ACHN (cell line): ENCODE measurements at regions not wholly inside any gene's neighbourhood (a gene's known extent, or its start where the extent isn't known, plus 50 kb on each side); places are given as distances from the start of the nearest gene placed in this dataset.

Source experiments
- DNase-seq: peaks from one replicate; pipeline ENCODE4 v3.0.0-alpha.2; 2015
- in situ Hi-C: cut with HindIII; loops from 2 replicates; pipeline ENCODE4 v1.10.0; 2017; ENCODE audit warnings: low sequenced_read_pairs, low pct_ligation_motif_present, low pct_unique_long_range_greater_than_20kb

DNA sequence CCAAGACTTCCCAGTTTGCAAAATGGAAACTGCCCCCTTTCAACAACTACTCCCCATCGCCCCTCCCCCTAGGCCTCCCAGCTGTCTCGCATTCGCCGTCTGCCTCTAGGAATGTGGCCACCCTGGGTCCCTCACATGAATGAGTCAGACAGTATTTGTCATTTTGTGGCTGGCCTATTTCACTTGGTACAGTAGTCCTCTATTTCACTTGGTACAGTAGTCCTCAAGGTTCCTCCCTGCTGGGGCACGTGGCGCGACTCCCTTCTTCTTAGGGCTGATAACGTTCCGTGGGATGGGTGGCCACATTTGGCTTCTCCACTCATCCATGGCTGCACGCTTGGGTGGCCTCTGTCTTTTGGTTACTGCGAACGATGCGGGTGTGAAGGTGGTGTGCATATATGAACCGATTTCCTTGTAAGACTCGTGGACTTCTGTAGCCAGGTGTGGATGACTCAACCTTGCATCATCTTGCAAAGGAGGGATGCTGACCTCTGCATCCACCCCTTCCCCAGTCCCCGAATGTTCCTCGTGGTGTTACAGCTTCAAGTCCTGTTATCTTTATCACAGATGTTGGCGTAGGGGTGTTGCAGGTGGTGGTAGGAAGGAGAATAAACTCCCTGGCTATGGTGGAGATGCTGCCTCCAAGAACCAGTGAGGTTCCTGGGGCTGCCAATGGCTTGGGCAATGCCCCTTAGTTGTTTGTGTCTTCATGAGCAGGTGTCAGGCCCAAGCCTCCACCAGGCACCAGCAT is 112.1 kb upstream of the SOX1 start:
- in situ Hi-C loops: no loop called here
- no peak for DNase-seq

DNA sequence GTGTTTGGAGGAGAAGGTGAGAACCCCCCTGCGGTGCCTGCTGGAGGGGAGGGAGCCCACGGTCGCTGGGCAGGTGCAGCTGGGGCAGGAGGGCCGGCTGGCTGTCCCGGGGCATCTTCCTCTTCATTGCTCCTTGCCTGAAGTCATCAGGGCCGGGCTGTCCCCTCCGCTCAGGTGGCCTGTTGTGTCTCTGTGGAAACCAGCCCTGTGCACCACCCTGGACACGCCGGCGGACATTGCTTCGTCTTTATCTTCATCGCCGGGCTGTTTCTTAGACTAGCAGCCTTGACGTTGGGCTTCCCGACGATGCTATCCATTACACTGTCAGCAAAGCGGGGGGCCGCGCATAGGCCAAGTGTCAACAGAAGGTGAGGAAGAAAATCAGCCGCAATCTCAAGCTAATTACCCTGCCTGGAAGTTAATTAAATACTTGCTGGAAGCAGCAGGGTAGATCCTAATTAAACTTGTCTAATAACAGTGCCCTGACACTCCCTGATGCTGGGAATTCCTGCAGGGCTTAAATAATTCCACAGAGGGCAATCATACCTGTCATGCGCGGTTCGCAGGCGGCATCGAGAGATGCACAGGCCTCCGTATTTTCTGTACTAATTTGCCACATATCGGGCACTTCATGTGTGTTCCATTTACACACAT is 111.4 kb upstream of the SOX1 start:
- no peak for DNase-seq
- in situ Hi-C loops: no loop called here

DNA sequence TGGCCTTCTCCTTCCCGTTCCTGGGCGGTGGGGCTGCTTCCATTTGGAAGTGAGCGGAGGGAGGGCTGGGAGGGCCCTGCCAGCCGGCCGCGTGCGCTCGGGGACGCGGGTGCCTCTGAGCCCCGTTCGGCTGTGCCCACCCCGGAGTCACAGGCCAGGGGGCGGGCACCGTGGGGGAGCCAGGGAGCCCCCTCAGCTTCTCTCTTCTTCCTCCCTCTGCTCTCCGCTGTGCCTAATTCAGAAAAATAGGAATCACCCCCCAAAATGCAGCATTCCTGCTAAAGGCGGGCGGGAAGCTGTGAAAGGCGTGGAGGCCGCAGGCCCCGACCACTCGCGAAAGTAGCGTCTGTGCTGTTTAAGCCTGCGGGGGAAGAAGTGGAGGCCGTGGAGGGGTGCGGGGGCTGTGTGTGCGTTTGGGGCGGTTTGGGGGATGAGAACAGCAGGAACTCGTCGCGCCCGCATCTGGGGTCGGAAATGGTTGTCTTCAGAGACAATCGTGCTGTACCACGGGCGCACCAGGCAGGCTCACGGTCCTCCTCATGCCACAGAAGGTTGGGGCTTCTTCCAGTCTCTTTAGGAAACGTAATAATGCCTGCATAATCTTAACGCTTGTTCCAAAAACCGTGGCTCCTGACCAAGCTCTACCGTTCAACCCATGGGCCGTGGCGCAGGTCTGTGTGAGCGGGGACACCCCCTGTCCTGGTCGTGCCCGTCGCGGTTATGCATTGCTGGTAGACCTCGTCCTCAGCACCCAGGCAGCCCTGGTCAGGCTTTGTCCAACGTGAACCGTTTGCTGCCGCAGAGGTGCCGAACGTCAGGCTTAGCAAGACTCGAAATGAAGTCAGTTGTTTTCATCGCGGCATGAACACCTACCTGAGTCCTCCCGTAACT is 110.4 kb upstream of the SOX1 start:
- no peak for DNase-seq
- in situ Hi-C loops: no loop called here

DNA sequence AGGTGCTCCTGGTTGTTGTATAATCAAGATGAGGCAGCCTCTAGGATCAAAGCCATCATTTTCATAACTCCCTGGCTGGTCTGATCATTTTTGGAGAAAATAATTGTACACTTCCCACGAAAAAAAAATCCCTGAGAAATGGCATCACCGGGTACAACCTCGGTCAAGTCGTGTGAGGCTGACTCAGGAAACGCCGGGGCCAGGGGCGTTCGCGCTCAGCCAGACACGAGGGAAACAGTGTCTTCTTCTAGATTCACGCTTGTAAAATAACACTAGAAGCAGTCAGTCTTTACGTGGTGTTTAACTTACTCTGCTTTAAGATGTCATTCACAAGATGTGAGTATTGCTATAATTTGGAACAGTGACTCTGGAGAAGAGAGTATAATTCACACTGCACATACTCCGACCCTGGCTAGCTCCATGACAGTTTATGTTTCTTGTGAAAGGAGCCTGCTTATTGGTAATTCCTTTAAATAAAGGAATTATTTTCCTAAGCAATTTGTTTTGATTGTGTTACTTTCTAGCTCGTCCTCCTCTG is 109.0 kb upstream of the SOX1 start:
- no peak for DNase-seq
- in situ Hi-C loops: no loop called here

DNA sequence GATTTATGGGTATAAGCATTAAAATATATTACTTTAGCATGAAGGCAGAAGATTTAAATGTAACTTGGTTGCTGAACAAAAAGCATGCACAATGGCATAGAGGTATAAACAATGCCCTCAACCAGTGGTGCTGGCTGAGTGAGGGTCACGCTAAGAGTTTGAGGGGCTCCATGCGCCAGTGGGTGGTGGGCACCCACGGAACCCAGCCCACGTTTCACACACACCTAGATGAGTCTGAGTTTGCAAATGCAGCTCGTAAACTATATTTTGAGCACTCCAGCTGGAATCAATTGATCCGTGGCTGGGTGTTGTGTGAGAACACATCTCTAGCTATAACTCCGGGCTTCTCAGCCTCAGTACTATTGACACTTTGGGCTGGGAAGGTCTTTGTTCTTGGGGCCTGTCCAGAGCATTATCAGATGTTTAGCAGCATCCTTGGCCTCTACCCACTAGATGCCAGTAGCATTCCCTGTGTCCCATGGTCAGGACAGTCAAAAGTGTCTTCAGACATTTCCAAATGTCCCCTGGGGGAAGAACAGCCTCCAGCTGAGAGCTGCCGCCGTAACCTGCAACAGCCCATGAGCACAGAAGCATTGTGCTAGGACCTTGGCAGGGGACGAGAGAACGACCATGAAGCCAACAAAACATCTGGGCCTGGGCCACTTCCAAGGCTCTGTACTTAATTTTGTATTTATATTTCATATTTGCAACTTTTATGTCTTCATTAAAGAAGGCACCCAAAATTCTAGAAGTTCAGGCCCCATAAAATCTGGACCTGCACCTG is 108.1 kb upstream of the SOX1 start:
- in situ Hi-C loops: no loop called here
- no peak for DNase-seq

DNA sequence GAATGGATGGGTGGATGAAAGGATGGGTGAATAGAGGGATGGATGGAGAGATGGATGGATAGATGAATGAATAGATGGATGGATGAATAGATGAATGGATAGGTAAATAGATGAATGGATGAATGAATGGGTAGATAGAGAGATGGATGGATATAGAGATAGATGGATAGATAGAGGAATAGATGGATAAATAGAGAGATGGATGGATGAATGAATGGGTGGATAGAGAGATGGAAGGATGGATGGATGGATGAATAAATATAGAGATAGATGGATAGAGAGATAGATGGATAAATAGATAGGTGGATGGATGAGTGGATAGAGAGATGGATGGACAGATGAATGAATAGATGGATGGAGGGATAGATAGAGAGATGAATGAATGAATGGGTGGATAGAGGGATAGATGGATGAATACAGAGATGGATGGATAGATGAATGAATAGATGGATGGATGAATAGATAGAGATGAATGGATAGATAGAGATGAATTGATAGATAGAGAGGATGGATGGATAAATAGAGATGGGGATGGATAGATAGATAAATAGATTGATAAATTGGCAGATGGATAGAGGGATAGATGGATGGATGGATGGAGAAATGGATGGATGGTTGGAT is 106.7 kb upstream of the SOX1 start:
- in situ Hi-C loops: no loop called here
- no peak for DNase-seq

DNA sequence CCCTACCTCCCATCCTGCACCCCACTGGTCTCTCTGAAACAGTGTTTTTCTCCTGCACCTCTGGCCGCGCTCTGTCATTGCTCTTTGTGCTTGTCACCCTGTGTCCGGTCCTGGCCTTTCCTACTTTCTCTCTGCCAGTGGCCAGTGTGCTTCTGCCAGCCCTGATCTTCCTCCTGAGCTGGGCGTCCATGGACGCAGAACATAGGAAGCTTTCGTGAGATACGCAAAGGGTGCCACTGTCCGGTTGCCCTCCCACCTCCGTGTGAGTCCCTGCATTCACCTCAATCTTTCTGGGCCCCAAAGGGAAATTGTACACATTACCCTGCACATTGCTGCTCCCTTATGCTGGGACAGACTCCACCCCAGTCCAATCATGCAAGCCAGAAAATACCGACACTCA is 105.7 kb upstream of the SOX1 start:
- no peak for DNase-seq
- in situ Hi-C loops: no loop called here

DNA sequence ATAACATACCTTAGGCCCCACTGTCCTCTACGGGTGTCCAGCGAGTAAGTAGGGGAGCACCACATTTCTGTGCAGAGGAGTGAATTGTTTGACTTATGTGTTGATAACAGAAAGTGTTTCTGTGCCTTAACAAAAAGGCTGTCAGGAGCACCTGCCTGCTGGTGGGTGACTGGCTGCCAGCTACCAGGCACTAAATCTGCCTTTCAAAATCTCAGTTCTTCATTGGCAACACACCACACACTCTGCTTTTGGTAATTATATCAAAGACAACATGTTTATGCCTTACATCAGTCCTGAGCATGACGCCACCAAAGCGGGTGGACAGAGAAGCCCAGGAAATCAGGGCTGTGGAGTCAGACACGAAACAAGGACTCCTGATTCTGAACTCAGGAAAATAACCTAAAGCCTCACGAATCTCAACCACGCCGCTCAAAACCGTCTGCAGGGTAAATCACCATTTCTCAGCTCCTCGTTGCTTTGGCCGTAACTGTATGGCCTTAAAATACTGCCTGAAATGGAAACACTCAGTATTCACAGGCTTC is 105.2 kb upstream of the SOX1 start:
- in situ Hi-C loops: no loop called here
- DNase-seq: no peak

DNA sequence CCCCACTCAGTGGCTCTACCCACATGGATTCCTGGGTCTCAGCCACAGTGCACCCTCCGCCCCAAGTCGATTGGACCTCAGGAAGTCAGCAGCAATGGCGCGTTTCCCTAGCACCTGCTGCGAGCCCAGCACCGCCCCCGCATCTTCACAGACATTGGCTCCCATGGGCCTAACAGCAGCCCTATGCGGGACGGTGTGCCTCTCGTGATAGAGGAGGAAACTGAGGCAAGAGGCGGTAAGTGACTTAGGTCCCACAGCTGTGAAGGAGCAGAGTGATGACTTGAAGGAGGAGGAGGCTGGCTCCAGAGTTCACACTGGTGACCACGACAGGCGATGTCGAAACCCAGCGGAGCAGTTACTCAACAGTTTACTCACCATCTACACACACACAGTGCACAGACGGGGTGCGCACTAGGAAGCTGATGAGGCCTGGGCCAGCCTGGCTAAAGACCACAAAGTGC is 104.5 kb upstream of the SOX1 start:
- DNase-seq: no peak

DNA sequence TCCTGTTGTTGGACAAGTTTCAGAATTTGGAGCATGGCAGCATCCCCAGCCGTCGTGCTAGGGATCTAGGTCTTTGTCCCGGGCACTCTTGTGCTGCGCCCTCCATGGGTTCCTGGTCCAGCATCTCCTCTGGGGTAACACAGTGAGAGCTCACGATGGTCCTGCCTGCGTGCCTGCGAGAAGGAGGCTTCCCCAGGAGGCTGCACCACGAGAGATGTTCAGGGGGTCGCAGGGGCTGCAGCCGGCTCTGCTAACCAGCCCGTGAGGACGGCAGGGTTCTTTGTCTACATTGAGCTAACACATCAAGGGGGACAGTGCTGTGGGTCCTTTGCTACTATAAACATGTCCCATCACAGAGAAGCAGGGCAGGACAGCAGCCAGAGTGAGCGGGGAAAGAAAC is 103.9 kb upstream of the SOX1 start:
- in situ Hi-C loops: no loop called here
- DNase-seq: no peak

More for the DNA sequence above, 104.5 kb upstream of the SOX1 start:
- in situ Hi-C loops: no loop called here

DNA sequence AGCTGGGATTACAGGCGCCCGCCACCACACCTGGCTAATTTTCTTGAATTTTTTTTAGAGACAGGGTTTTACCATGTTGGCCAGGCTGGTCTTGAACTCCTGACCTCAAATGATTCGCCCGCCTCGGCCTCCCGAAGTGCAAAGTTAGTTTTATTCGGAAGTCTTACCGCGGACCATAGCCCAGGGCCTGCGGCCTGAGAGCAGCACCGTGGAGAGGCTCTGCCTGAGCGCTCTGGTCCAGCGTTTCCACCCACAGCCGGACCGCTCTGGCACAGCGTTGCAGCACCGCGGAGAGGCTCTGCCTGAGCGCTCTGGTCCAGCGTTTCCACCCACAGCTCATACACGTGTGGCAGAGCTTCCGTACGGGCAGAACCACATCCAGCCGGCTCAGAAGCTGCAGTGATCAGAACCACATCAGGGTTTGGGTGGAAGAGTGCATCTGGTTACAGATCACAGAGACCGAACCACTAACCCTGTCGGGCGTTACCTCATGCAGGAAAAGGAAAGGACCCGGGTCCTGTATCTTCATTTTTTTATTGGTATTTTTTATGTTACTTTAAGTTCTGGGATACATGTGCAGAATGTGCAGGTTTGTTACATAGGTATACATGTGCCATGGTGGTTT is 102.4 kb upstream of the SOX1 start:
- in situ Hi-C loops: no loop called here
- DNase-seq: no peak

DNA sequence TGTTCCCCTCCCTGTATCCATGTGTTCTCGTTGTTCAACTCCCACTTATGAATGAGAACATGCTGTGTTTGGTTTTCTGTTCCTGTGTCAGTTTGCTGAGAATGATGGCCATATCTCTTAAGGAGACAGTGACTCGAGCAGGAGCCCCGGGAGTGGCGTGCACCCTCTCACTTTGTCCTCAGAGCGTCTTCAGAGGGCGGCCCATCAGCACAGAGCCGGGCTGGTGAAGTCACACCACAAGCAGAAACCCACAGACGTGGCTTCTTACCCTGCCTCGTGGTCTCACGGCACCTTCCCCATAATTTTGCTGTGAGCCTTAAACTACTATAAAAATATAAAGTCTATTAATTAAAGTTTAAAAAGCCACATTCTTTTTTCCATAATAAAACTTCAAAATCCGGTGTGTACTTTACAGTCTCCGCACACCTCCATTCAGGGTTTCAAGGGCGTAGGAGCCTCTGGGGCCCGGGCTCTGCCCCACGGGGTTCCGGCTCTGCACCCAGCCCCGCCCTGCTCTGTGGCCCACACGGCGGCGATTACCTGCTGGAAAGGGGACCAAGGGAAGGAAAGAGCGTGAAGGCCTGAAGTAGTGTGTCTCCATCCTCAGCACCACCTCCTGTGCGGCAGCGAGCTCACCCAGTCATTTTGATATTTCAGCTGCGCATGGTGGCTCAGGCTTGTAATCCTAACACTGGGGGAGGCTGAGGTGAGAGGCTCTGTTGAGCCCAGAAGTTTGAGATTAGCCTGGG is 101.3 kb upstream of the SOX1 start:
- in situ Hi-C loops: no loop called here
- no peak for DNase-seq

DNA sequence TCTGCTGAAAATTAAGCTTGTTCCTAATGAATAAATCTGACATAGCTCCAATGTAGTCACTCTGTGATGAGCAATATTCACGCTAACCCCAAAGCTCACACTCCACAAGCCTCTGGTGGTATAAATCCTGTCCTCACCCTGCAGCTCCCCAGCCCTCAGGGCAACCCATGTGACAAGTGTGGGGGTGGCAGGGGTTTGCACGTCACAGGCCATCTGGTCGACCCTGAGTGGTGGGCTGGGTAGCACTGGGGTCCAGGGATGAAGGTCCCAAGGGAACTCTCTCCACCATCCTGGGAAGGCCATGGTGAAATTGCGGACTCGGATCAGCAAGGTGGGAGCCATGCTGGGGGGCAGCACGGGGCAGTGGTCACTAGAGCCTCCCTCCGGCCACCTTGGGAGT is 100.0 kb upstream of the SOX1 start:
- in situ Hi-C loops: no loop called here
- DNase-seq: no peak

DNA sequence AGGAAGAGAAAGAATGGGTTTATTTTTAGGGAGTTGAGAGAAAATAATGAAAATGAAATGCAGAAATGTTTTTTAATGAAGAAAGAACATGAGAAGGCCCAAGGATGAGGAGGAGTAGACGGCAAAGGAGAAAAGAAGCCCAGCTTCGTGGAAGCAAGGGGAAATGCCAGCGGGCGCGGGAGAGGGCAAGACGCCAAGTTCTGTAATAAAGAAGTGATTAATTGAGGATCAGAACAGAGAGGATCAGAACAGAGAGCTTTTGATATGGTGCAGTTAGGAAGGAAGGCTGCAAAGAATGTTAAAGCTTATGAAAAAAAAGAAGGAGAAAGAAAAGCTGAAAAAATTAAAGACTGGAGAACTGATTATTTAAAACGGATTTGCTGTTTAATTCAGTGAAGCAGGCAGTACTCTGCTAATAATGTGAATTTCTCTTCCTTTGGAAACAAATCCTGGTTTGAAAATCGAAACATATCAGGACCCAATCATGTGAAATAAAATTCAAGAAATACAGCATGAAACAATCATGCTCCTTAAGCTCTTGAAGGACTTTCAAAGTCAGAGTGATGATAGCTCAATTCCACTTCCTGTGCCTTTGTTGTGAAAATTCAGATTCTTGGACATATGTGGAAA is 99.3 kb upstream of the SOX1 start:
- in situ Hi-C loops: no loop called here
- DNase-seq: no peak

DNA sequence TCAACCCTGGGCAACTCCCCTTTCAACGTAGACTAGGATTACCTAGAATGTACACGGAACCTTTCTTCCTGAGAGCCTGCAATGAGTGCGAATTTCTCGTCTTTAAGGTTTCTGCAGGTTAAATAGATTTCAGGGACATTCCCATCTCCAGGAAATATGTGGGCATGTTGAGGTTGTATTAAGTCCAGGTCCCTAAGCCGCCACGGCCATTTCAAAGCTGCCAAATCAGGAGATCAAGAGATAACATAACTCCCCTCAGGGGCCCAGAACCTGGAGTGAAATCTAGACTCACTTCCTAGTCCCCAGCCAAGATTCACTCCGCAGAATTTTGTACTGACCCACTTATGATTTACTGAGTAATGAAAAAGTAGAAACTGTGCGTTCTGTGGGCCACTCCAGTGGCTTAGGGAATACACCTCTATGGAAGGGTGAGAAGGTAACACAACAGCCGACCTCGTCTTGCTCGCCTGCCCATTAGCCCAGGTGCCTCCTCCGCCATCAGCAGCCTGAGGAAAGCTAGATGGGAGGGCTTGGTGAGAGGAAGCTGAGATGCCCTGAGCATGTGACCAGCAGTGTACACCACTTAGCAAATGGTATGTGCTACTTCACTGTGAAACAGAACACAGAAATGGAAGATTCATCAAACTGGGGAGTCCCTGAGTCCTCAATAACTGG is 98.5 kb upstream of the SOX1 start:
- no peak for DNase-seq
- in situ Hi-C loops: no loop called here
